ENCODE measurements at regions not wholly inside any gene's neighbourhood (a gene's known extent, or its start where the extent isn't known, plus 50 kb on each side); places are given as distances from the start of the nearest gene placed in this dataset.

GRCh38 chr3:74469713-74470112 lies 144.7 kb downstream of the CNTN3 start:
- TF ChIP-seq CTCF (IDR thresholded peaks at IDR 0.05 in 8 of 11, conservative IDR thresholded peaks at IDR 0.05 in 3 of 11) (no peak), POLR2A (IDR thresholded peaks at IDR 0.05) (no peak), POLR2AphosphoS5 (IDR thresholded peaks at IDR 0.05) (no peak)
